Mesenteric fat pad (tissue), 1 donor: ENCODE measurements at regions not wholly inside any gene's neighbourhood (a gene's known extent, or its start where the extent isn't known, plus 50 kb on each side); places are given as distances from the start of the nearest gene placed in this dataset.
"Not testable (repeated sequence)": the region's sequence is repeated elsewhere in the genome, so short reads cannot be mapped to it uniquely, and the experiment has no call there.

Experiments
- DNase-seq: peaks from one replicate; pipeline ENCODE4 v3.0.0-alpha.2; 2020; ENCODE audit warnings: low spot score
- donor health status: DM: yes; HTN: yes; CAD: no.

DNA sequence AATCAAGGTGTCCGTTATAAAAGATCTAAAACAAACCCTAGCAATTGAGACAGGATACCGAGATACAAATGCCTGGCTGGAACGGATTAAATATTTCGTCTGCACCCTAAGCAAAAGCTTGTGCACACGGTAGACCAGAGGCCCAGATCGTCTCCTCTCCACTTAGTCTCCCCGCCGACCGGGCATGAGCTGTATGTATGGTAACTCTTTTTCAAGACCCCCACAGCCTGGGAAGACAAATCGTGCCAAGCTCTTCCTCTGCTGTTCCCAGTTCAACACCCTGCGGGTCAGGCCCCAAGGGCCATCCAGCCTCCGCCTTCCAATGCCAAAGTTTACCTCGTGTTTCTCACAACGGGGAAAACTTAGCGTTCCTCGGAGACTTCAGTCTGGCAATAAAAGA lies 285.7 kb upstream of the GALNT17 start:
- no peak for DNase-seq

DNA sequence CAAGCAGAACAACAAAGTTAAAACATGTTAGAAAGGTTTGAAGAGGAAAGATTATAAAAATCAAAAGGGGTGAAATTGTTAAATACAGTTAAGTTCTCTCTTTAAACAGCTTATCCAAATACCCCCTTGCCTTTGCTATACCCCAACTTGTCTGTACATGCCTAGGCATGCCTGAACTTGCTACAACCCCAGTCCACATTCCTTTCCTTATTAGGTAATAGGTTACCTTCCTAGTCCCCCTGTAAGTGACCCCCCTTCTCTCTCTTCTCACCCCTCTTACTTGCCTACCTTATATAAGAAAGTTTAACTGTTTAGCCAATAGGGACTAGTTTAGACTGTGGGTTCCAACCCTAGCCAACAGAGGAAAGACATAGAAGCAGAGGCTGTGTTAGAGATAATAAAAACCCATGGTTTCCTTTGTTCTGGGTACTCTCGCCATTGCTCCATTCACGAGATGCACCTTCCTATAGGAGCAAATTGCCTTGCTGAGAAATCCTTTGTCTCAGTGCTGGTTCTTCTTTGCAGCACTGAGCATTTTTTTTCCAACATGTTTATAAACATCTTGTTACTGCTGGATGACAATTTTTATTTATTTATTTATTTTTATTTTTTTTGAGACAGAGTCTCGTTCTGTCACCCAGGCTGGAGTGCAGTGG lies 282.2 kb upstream of the GALNT17 start:
- DNase-seq, result no peak

DNA sequence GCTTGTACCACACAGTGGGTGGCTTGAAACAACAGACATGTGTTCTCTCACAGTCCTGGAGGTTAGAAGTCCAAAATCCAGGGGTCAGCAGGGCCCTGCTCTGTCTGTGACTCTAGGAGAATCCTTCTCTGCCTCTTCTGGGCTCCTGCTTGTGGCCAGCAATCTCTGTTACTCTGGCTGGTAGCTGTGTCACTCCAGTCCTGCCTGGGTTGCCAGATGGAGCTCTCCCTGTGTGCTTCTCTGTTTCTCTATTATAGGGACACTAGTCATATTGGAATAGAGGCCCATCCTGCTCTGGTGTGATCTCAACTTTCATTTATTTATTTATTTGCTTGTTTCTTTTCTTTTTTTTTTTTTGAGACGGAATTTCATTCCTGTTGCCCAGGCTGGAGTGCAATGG lies 276.6 kb upstream of the GALNT17 start:
- DNase-seq, result no peak

- no peak for DNase-seq
These were observed 274.9 kb upstream of the GALNT17 start for GRCh38 chr7:70856901-70857630.

DNA sequence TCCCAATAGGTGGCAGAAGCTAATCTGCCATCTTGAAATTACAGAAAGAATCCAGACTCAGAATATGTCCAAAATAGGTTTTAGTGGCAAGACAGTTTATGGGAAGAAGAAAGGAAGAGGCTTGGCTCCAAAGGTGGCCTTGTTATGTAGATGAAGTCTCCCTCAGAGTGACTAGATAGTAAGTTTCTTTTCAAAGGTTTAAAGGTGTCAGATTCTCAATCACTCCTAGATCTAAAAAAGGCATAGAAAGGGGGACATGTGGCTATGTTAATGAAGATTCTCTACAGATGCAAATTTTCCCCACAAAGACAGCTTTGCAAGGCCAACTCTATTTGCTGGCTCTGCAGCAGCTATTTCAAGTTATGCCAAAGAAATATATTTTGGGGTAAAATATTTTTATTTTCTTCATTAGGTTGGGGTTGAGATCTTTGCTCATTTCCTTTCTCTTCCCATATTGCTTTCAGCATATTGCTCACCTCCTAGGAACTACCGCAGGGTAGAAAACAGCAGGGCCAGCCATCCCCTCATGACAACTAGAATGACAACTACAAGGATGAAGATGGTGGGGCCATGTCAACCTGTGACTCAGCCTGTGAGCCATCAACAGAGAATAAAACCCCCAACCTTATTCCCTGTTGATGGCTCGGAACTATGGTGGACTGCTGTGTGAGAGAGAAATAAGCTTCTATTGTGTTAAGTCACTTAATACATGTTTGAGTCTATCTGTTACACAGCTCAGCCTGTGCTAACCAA lies 274.0 kb upstream of the GALNT17 start:
- no peak for DNase-seq

DNA sequence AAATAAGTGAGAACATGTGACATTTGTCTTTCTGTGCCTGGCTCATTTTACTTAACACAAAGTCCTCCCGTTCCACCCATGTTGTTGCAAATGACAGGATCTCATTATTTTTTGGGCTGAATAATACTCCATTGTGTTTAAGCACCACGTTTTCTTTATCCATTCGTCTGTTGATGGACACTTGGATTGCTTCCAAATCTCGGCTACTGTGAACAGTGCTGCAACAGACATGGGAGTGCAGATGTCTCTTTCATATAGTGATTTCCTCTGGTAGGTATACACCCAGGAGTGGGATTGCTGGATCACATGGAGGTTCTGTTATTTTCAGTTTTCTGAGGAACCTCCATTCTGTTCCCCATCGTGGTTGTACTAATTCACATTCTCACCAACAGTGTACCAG lies 264.4 kb upstream of the GALNT17 start:
- no peak for DNase-seq

DNA sequence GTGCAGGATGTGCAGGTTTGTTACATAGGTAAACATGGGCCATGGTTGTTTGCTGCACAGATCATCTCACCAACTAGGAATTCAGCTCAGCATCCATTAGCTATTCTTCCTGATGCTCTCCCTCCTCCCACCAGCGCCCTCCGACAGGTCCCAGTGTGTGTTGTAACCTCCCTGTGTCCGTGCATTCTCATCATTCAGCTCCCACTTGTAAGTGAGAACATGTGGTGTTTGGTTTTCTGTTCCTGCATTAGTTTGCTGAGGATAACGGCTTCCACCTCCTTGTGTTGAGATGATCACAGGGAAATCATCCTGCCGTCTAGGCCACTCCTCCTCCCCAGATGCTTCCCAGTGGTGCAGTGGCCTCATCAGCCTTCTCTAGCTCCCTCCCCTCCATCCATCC lies 261.6 kb upstream of the GALNT17 start:
- no peak for DNase-seq

GRCh38 chr7:70872188-70872587 lies 259.8 kb upstream of the GALNT17 start:
- DNase-seq, result no peak

GRCh38 chr7:70881167-70881847 lies 250.6 kb upstream of the GALNT17 start:
- DNase-seq, result no peak

- DNase-seq, result no peak
These were observed 248.0 kb upstream of the GALNT17 start for GRCh38 chr7:70883750-70884439.

DNA sequence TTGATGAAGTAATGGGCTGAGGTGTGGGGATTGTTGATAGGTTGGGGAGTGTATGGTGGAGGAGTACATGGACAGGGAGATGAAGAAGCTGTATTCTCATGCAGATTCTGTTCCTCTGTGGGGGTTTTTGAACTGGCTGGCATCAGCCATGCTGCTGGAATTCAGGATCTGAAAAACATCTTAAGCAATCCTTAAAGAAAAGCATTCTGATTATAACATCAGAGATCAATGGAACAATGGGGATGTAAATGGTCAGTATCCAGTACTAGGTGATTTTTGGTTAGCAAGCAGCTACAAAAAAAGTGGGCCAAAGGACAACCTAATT lies 247.5 kb upstream of the GALNT17 start:
- DNase-seq, result no peak

GRCh38 chr7:70884809-70885208 lies 247.1 kb upstream of the GALNT17 start:
- DNase-seq, result no peak

DNA sequence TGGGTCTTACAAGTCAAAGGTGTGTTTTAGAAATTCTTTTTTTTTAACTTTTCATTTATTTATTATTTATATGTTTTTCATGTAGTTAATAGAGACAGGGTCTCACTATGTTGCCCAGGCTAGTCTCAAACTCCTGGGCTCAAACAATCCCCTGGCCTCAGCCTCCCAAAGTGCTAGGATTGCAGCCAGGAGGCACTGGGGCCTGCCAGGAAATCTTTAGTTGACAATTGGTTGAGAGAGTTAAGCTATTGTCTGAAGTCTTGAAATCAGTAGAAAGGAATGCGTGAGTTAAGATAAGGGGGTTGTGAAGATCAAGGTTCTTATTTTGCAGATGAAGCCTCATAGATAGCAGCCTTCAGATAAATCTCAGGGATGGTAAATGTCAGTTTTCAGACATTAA lies 245.4 kb upstream of the GALNT17 start:
- no peak for DNase-seq

- no peak for DNase-seq
These were observed 244.8 kb upstream of the GALNT17 start for GRCh38 chr7:70887186-70887585.

GRCh38 chr7:70890147-70890969 lies 241.6 kb upstream of the GALNT17 start:
- DNase-seq, result no peak

DNA sequence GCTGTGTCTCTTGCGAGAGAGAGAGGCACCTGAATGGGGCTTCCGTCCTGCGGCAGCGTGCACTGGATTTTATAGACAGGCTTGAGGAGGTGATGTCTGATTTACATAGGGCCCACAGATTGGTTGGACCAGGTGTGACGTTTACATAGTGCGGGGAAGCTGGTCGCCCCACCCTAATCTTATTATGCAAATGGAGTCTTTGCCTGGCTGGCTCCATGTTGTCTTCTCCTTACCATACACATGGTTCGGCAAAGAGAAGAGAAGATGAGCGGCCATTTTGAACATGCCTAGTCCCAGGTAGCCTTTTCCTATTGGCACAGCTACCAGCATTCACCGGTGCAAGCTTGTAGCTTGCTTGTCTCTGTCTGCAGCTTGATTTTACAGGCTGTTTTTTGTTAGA lies 238.5 kb upstream of the GALNT17 start:
- DNase-seq, result no peak

DNA sequence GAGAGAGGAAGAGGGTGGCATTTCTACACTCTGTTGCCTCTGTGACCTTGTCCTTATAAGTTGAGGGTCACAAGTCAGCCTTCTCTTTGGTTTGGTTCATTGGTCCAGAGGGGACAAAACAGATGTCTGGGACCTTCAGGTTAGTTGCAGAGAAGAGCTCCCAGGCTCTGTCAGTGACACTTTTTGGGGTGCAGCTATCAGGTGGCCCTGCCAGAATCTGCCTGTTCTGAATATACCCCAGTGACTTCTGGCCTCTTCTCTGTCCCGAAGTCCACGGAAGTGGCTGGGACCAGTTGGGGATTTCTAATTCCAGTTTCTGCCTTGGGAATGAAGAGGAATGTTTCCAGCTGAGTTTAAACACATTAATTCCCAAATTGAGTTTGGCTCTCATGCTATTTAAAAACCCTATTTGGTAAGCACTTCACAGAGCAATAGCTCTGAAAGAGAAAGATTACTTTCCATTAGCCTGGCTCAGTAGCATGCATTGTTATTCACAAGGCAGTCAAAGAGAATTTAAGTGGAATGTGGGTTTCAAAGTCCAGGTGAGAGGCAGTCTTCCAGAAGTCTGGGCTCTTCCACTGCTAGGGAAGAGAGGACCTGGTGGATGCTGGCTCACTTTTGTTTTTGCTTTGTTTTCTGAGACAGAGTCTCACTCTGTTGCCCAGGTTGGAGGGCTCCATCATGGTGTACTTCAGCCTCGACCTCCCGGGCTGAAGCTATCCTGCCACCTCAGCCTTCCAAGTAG lies 237.8 kb upstream of the GALNT17 start:
- no peak for DNase-seq

DNA sequence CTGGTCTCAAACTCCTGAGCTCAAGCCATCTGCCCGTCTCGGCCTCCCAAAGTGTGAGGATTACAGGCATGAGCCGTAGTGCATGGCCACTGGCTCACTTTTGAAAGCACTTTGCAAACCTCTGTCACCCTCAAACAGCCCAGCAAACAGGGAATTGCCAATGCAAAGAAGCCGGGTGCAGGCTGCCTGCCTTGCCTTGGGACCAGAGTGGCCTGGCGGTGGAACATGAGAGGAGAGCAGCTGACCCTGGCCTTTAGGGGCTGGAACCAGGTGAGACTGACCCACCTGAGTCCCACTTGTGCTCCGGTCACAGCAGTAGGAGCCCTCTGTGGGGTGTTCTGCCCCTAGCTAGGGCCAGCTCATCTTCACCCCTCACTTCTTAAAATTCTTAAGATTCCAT lies 237.1 kb upstream of the GALNT17 start:
- no peak for DNase-seq

GRCh38 chr7:70895337-70896200 lies 236.4 kb upstream of the GALNT17 start:
- not testable (repeated sequence) for DNase-seq
